OCI-LY7 (cell line): ENCODE measurements at regions not wholly inside any gene's neighbourhood (a gene's known extent, or its start where the extent isn't known, plus 50 kb on each side); places are given as distances from the start of the nearest gene placed in this dataset.

ENCODE experiments used
- BruUV-seq: library from RNA; stranded (reverse); fragments of 400-500 nt; replicated peaks from 2 replicates; lab custom pipeline; 2021; lab: Mats Ljungman, UMichigan
- CTCF ChIA-PET: fragments of 300-600 bp; sonication (Branson Sonifier 250); formaldehyde crosslinking; loops from one replicate; lab custom pipeline; 2022; ENCODE audit warnings: antibody characterized with exemption; ENCODE audit not compliant: unreplicated experiment; lab: Charles Lee
- POLR2A ChIA-PET: fragments of 300-600 bp; sonication (Branson Sonifier 250); formaldehyde crosslinking; loops from one replicate; lab custom pipeline; 2022; ENCODE audit warnings: antibody characterized with exemption; lab: Charles Lee
- DNase-seq: peaks from one replicate; pipeline ENCODE4 v3.0.0-alpha.2; 2015; ENCODE audit warnings: low spot score
- H2AFZ ChIP-seq: fragments of 200-600 bp; sonication (generic), shearing (Covaris generic); 2 replicates; pipeline ENCODE4 v1.6.1; 2014; ENCODE audit warnings: mild to moderate bottlenecking, antibody characterized with exemption, low read length, moderate library complexity
- H3K27ac ChIP-seq: fragments of 200-600 bp; sonication (generic); 2 replicates; pipeline ENCODE4 v1.5.1; 2014; ENCODE audit warnings: mixed run types, low read depth, mild to moderate bottlenecking, moderate library complexity, low read length, inconsistent platforms; ENCODE audit not compliant: poor library complexity, severe bottlenecking
- H3K36me3 ChIP-seq: fragments of 200-600 bp; sonication (generic); 2 replicates; pipeline ENCODE4 v1.6.1; 2014; ENCODE audit warnings: mild to moderate bottlenecking, antibody characterized with exemption, low read length, moderate library complexity, mixed read lengths; ENCODE audit not compliant: insufficient read depth
- H3K4me1 ChIP-seq: fragments of 200-600 bp; sonication (generic); 2 replicates; pipeline ENCODE4 v1.5.1; 2014; ENCODE audit warnings: mild to moderate bottlenecking, low read length; ENCODE audit not compliant: insufficient read depth, poor library complexity, severe bottlenecking
- H3K4me2 ChIP-seq: fragments of 200-600 bp; sonication (generic); 2 replicates; pipeline ENCODE4 v1.6.1; 2014; ENCODE audit warnings: mild to moderate bottlenecking, low read length
- H3K4me3 ChIP-seq: fragments of 200-600 bp; sonication (generic); 2 replicates; pipeline ENCODE4 v1.5.1; 2014; ENCODE audit warnings: mild to moderate bottlenecking, low read depth, low read length; ENCODE audit not compliant: poor library complexity, severe bottlenecking
- H3K79me2 ChIP-seq: fragments of 200-600 bp; sonication (generic); 2 replicates; pipeline ENCODE4 v1.6.1; 2016; ENCODE audit warnings: low read depth, mild to moderate bottlenecking, low read length, moderate library complexity, mixed read lengths; ENCODE audit not compliant: insufficient read depth
- H3K9me2 ChIP-seq: fragments of 200-600 bp; sonication (generic); 2 replicates; pipeline ENCODE4 v1.6.1; 2016; ENCODE audit warnings: mild to moderate bottlenecking, low read length, mixed read lengths; ENCODE audit not compliant: insufficient read depth
- H3K9me3 ChIP-seq: fragments of 200-600 bp; sonication (generic); 2 replicates; pipeline ENCODE4 v1.6.1; 2014; ENCODE audit warnings: mild to moderate bottlenecking, mixed run types, low read length, mixed read lengths
- H4K20me1 ChIP-seq: fragments of 200-600 bp; sonication (generic); 2 replicates; pipeline ENCODE4 v1.6.1; 2014; ENCODE audit warnings: mild to moderate bottlenecking, antibody characterized with exemption, low read length, moderate library complexity, mixed read lengths; ENCODE audit not compliant: insufficient read depth
- CTCF ChIP-seq: fragments of 200-600 bp; sonication (generic); conservative IDR thresholded peaks from 2 replicates; pipeline ENCODE4 v1.5.1; 2014; ENCODE audit warnings: mild to moderate bottlenecking, antibody characterized with exemption, low read length, moderate library complexity, mixed read lengths
- EZH2phosphoT487 ChIP-seq: fragments of 200-600 bp; sonication (generic); IDR thresholded peaks from 2 replicates; pipeline ENCODE4 v1.6.1; 2018; ENCODE audit warnings: low read depth, borderline replicate concordance, mild to moderate bottlenecking, mixed run types, antibody characterized with exemption, low read length, moderate library complexity, mixed read lengths
- intact Hi-C: fragments of 100-400 bp; cut with micrococcal nuclease; formaldehyde crosslinking; loops from one replicate; pipeline ENCODE4 v1.10.0; 2022; ENCODE audit not compliant: unreplicated experiment

GRCh38 chr12:84632556-84632955 lies 280.0 kb downstream of the SLC6A15 start:
- H3K9me2 ChIP-seq, result no peaks in the 10 kb centered on the region
- H3K4me3 ChIP-seq, result no peak overlapping the region
- no peak overlapping the region for H2AFZ ChIP-seq
- no TSS peak for BruUV-seq
- H3K27ac ChIP-seq, result no peak overlapping the region
- no peaks in the 10 kb centered on the region for H3K79me2 ChIP-seq
- H3K36me3 ChIP-seq, result no peaks in the 10 kb centered on the region
- H3K4me1 ChIP-seq, result no peaks in the 10 kb centered on the region
- no peak for DNase-seq
- intact Hi-C loops, result no loop called here
- TF ChIP-seq EZH2phosphoT487, result no peak
- no peak for TF ChIP-seq CTCF
- CTCF ChIA-PET, result no interaction called here
- no peaks in the 10 kb centered on the region for H4K20me1 ChIP-seq
- H3K4me2 ChIP-seq, result no peak overlapping the region
- POLR2A ChIA-PET, result interaction anchor here (1.2 kb wide), 1 partner anchor 38 kb away, joined by 3 read pairs; no protein-coding TSS in a partner anchor
- no peaks in the 10 kb centered on the region for H3K9me3 ChIP-seq

GRCh38 chr12:84631020-84631419 lies 281.6 kb downstream of the SLC6A15 start:
- H3K9me3 ChIP-seq, result no peaks in the 10 kb centered on the region
- no peaks in the 10 kb centered on the region for H3K79me2 ChIP-seq
- no peak overlapping the region for H2AFZ ChIP-seq
- no peak overlapping the region for H3K27ac ChIP-seq
- no peaks in the 10 kb centered on the region for H3K4me1 ChIP-seq
- CTCF ChIA-PET, result no interaction called here
- no peaks in the 10 kb centered on the region for H4K20me1 ChIP-seq
- intact Hi-C loops, result no loop called here
- no peaks in the 10 kb centered on the region for H3K36me3 ChIP-seq
- no TSS peak for BruUV-seq
- H3K4me2 ChIP-seq, result no peak overlapping the region
- H3K4me3 ChIP-seq, result no peak overlapping the region
- no peak for TF ChIP-seq EZH2phosphoT487
- TF ChIP-seq CTCF, result no peak
- POLR2A ChIA-PET, result no interaction called here
- no peak for DNase-seq
- no peaks in the 10 kb centered on the region for H3K9me2 ChIP-seq

GRCh38 chr12:84627593-84627992 lies 285.0 kb downstream of the SLC6A15 start:
- TF ChIP-seq EZH2phosphoT487, result no peak
- TF ChIP-seq CTCF, result no peak
- Histone ChIP-seq H3K36me3 (no peaks in the 10 kb centered on the region), H3K9me3 (no peaks in the 10 kb centered on the region), H4K20me1 (no peaks in the 10 kb centered on the region), H3K4me3 (no peak overlapping the region), H3K27ac (no peak overlapping the region), H3K4me2 (no peak overlapping the region), H2AFZ (no peak overlapping the region), H3K9me2 (no peaks in the 10 kb centered on the region), H3K79me2 (no peaks in the 10 kb centered on the region), H3K4me1 (no peaks in the 10 kb centered on the region)
- intact Hi-C loops, result no loop called here
- DNase-seq, result no peak
- ChIA-PET POLR2A (interaction anchor here (0.7 kb wide), 1 partner anchor 193 kb away, joined by 3 read pairs; no protein-coding TSS in a partner anchor), CTCF (no interaction called here)
- no TSS peak for BruUV-seq
